ENCODE measurements at regions not wholly inside any gene's neighbourhood (a gene's known extent, or its start where the extent isn't known, plus 50 kb on each side); places are given as distances from the start of the nearest gene placed in this dataset.

DNA sequence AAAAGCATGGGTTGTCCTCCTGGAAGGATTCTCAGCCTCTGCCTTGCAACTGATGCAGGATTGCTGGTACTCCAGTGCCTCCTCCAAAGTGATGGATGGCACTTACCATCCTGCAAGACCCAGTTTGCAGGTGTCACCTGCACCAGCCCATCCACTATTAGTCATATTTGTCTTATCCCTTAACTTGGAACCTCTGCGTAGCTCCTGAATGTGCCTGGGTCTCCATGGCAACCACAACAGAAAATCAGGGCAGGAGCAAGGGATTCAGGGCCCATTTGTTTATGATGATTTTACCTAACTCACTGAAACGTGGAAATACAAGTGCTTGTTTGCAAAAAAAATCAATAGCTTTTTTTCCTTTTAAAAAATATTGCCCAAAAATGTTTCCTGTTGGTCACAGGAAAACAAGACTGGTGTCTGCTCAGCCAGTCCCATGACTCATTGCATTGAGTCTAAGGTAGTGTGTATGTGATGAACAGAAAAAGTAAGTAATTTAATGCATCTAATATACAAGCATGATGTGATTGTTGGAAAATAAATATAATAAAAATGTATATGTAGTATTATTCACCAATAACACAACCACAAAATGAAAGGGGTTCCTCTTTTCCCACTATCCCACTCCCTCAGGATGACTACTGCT lies 1196.3 kb upstream of the TMEM132C start:
- no peak for DNase-seq (ENCODE audit: low spot score)

DNA sequence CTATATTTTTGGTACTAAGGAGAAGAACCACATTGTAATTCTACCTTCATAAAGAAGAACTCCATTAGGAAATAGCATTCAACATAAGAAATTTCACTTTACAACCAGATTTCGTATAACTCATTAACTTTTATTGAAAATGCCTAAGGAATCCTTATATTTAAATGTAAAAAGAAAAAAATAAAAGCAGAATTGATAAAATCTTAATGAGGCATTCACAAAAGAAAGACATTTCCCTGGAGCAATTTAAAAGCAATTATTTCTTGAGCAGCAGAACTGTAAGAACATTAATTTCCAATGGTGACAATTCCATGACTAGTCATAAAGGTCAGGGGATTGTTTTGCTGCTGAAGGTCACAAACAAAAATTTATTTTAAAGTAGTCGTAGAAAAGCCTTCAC lies 1192.8 kb upstream of the TMEM132C start:
- no peak for DNase-seq (ENCODE audit: low spot score)

DNA sequence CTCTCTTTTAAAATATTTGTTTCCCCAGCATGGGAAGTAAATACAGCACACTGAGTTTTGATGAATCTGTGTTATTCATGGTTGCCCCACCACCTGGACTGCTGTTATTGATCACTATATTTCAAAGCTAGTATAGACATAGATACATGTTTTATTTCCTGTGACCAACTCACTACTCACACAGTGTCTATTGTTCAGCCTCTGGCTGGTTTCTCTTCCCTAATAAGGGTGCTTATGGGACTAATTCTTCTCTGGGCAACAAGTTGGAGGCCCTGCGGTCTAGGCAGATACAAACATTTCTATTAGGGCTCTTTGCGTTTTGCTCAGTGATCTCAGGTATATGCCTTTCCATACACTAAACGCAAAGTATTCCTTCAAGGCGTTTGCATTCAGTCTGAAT lies 1191.0 kb upstream of the TMEM132C start:
- no peak for DNase-seq (ENCODE audit: low spot score)

DNA sequence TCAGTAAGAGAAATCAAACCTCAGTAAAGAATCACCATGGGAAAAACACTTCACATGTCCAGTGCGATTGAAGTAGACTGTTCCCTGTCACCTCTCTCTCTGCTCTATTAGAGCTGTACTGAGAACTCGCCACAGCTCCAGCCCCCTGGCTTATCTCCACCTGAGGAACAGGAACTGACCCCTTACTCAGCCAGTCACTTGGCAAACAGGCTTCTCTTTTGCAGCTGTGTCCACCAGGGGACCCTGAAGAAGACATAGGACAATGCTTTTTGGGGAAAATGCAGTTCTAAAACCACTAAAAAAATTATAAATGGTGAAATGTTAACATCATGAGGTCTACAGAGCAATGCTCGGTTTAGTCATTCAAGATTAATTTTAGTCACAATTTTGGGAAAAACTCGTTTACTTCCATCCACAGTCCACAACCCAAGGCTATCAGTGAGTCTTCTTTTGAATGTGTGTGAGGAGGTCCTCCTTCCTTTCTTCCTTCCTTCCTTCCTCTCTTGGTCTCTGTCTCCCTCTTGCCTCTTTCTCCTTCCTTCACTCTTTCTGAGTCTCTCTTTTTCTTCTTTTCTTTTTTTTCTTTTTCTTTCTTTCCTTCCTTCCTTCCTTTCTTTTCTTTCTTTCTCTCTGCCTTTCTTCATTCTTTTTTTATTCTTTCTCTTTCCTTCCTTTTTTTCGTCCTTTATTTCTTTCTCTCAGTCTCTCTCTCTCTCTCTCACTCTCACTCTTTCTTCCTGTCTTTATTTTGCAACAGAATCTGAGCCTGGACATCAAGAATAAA lies 1189.5 kb upstream of the TMEM132C start:
- no peak for DNase-seq (ENCODE audit: low spot score)

DNA sequence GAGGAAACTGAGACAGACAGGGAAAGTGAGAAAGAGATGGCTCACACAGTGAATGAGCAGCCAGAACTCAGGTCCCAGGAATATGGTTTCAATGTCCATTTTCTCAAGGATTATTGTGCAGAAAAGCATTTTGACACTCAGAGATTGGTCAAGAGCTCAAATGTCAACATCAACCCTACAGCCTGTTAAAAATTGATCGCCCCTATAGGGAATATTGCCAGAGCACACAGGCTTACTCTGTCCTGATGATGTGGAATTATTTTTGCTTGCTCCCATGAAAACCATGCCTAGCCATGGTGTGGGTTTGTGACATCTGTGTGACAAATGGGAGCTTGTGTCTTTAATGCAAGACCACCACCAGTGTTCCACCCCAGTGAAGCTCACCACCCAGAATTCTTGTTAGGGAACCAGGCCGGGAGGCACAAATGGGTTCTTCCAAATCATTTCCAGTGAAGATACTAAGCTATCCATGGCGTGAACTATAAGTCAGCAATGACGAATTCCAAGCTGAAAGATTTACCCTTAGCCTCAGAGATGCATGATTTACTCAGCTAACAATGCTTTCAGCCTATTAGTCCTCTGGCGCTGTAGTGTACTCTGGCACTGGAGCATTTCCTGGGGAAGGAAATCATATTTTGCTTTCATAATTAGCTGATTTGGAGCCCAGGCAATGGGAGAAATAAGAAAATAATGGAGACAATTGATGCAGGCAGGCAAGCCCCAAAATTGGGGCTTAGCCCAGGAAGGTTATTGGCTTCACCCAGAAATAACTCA lies 1188.2 kb upstream of the TMEM132C start:
- DNase-seq (ENCODE audit: low spot score), result no peak

DNA sequence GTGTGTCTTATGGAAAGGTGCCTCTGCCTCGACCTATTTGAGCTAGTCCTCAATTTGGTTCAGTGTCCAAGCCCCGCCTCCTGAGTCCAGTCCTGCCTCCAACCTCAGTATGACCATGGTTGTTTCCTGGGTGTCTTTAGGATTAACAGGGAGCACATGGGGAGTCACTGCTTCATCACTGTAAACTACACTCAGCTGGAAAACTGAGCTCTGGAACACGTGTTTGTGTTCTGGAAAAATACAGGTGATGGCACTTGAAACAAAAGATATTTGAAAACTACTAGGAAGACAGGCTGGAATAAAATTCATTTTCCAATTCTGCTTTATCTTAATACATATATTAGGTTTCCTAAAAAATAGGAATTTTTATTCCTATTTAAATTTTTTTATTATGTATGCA lies 1187.3 kb upstream of the TMEM132C start:
- no peak for DNase-seq (ENCODE audit: low spot score)

DNA sequence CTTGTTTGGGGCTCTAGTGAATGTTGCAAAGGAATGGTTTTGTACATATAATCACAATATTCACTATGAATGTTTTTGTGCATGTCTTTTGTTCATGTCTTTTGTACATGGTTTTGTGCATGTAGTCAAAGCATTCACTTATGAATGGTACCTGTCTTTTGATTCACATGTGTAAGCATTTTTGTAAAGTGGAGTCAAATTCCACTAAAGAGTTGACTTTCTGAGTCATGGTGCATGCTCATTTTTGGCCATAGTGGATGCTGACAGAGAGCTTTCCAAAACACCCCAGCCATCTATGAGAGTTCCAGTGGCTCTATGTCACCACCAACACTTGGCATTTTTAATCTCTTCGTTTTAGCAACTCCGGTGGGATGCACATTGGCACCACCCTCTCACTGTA lies 1185.9 kb upstream of the TMEM132C start:
- DNase-seq (ENCODE audit: low spot score), result no peak

DNA sequence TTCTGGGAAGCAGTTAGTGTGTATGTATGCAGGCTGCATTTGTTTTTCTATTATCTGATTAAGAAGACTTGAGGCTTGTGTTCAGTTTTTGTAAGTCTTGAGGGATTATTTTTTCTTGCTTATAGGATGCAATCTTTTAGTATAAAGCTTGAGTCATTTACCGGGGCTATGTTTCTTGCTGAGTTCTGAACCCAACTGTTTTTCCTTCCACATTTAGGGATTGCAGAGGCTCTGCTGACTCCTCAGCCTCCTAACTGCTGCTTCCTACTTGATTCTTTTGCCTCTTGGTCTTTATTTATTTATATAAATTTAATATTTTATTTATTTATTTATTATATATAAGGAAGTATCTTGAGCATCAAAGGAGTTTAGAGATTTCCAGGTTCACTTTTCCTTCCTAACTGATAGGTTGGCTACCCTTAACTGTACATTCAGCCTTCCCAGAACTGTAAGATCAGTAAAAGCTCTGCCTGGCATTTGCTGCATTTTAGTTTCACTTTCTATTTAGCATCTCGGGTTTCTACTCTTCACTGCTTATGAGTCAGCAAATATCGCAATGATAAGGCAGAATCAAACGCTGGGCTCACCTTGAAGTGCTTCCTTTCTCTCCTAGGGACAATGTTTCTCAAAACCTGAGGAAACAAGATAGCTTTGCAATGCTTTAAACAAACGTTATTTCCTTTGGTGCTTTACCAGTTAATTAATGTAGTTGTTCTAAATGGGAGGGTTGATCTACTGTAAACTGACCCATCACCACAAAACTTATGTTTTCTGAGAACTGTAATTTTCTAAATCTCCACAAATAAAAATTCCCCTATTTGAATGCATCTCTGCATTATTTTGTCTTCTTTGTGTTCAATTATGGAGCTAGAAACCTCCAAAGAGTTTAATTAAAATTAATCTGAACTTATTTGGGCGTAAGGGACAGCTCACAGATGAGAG lies 1183.7 kb upstream of the TMEM132C start:
- peak; percentile 7 for DNase-seq (ENCODE audit: low spot score)

DNA sequence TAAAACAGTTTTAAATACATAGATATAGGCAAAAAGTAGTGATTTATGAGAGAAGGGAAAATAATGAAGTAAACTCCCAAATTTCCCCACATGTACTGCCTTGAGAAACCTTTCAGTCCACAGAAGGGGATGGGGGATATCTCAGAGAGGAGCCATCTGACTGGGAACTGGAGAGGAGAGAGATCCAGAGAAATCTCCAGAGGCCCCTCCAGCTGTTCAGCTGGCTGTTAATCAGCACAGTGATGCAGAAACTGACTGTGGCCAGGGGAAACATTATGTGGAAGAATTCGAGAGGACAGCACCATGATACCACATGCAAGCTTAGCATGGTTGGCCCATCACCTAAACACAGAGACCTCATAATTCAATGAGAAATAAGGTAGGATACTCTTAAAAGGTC lies 1165.9 kb upstream of the TMEM132C start:
- no peak for DNase-seq (ENCODE audit: low spot score)

DNA sequence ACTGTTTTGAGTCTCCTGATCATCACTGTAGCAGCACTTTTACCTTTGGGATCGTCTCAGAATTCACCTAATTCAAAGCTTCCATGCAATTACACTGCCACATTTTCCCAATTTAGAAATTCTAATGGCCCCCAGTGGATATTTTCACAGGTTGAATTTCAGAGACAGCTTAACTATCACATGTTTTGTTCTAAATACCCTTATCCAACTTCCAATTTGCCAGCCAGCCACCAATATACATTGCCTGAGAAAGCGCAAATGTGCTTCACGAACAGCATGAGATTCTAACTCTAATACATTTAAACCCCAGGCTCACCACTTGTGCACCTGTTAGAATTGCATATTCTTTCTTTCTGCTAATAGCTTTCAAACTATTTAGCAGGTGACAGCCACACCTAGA lies 1160.9 kb upstream of the TMEM132C start:
- no peak for DNase-seq (ENCODE audit: low spot score)

DNA sequence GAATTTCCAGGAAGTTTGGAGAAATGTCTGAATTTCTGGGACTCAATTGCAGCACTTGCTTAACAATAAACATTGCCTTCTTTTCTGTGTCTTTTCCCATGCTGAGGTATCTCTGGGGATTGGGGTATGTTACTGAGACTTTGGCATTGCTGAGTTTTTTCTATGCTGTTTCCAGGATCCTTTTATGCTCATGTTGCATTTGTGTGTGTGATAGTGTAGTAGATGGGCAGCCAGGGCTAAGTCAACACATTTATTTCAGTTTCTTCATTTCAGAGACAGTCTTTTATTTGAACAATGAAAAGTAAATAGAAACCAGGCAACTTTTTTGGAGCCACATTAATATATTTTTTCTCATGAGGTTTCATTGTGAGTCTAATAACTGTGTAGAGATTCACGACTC lies 1160.3 kb upstream of the TMEM132C start:
- DNase-seq (ENCODE audit: low spot score), result no peak

DNA sequence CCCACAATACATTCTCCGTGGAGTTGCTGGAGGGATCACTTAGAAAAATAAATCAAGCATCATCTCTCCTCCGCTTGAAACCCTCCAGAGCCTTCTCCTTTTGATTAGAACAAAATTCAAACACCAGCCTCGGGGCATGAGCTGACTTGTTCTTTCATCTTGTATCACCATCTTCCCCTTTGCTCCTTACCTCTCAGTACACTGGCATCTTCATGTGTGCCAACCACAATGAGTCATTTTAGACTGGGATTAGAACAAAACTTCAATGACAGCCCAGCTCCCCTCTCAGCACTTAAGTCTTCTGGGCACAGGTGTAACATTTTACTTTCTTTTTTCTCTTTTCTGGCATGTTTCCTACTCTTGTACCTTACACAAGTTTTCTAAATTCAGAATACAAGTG lies 1159.2 kb upstream of the TMEM132C start:
- no peak for DNase-seq (ENCODE audit: low spot score)

DNA sequence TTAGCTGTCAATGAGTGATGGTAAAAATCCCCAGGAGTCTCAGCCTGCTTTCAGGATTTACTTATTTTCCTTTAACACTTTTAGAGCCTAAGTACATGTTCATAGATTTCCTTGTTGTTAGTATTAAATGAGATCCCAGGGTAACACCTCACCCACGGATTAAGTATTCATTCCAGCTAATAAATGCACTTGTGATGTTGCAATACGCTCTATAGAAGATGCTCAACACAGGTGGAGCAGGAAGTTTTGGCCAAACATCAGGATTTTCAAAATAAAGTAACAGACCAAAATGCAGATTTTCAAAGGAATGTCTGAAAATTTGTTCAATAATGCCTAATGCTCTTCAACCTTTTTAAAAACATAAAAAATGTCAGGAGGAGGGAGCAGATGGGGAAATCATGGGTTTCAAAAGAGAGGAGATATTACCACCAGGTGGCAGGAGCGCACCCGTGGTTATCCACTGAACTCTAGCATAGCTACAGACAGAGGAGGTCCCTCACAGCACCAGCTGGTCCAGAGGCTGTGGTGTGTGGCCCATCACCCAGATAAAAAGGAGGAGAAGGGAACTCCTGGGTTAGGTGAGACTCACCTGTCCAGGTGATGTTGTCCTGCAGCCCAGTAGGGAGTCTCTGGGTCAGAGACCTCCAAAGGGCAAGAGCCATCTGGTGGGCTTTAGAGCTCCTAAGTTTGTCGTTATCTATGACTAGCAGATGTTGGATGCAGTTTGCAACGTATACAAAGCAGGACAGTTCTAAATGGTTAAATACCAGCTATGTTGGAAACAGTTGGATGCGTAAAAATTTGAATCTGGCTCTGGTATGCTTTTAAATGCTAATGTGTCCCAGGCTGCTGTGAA lies 1158.4 kb upstream of the TMEM132C start:
- DNase-seq (ENCODE audit: low spot score), result peak; percentile 64

DNA sequence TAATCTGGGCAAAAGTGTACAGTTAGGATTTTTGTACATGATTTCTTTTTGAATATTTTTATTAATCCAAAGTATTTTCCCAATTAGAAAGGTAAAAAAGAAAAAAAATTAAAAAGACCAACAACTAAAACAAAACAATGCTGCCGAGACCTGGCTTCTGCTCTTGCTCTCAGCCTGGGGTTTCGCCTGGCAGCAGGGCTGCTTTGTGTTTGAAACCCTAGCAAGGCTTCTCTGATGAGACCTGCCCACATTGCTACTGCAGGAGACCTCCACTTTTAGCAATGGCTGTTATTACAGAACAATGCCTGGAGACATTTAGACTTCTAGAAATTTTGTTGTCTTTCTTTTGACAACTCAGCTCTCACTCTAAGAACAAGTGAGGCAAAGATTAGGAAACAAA lies 1153.0 kb upstream of the TMEM132C start:
- DNase-seq (ENCODE audit: low spot score), result no peak

DNA sequence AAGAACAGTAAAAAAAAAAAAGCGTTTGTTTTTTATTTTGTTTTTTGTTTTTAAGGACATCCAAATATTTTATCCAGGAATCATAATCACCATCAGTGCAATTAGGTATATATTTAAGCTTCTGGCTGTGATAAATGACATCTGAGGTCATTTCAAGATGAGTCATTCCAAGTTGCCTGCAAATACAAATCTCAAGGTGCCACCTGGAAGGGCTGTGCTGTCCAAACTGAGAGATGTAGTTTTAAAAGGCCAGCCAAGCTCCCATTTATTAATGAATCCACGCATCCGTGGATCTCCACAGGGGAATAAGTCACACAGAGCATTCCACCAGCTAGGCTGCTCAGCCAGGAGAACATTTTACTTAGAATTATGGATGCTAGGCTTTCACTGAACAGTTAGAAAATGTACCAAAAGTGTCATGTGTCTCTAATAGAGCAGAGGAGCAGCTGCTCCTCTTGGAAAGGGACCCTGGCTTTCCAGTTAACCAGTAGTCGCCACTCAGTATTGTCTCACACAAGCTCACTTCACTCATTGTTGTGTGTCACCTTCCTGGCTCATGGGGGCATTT lies 1151.4 kb upstream of the TMEM132C start:
- DNase-seq (ENCODE audit: low spot score), result no peak

DNA sequence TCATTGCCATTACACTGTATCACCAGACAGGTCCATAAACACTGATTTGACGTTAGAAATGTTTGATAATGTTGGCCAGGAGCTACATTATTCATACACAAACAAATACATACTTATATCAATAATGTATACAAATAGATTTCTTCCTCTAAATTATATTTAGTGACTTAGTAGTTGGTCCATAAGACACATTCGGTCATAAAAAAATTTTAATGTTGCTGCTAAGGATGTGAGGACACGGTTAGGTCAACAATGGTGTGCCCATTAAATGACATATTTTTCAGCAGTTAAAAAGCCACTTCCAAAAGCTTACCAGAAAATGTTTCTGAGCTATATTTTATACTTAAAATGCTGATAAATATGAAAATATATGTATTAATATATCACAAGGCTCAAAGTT lies 1148.7 kb upstream of the TMEM132C start:
- no peak for DNase-seq (ENCODE audit: low spot score)

DNA sequence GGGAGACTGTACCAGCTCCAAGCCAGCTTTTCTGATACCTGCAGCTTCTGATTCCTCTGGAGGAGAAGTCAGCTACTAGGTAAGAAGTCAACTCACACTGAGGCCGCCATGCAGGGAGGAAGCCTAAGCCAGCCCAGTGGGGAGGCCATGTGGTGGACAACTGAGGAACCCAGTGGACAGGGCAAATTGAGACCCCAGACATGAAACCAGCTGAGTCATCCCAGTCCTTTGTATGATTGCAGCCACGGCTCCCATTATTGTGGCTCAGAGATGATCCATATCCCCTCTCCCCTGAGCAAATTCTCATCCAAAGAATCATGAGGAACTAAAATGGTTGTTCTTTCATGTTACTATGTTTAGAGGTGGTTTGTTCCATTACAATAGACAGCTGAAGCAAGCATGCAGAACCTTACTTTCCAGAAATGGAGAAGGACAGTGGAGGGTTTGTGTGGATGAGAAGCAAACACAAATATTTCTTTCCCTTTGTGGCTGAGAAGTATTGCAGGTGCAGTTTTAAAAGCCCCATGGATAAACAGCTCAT lies 1147.3 kb upstream of the TMEM132C start:
- no peak for DNase-seq (ENCODE audit: low spot score)

DNA sequence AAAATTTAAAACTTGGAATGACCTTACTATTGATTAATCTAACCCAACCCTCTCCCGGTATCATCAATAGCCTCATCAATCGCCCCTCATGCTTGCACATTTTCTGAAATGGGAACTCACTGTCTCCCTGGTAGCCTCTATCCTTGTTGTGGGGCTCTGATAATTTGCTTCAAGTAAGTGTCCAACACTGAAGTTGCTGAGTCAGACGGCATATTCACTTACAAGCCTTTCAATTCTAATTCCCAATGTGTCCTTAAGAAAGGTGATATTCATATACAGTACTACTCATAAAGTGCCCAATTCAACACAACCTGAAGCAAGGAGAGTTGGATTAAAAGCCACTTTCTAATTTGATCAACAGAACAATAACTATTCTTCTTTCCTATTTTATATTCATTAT lies 1146.1 kb upstream of the TMEM132C start:
- DNase-seq (ENCODE audit: low spot score), result no peak

DNA sequence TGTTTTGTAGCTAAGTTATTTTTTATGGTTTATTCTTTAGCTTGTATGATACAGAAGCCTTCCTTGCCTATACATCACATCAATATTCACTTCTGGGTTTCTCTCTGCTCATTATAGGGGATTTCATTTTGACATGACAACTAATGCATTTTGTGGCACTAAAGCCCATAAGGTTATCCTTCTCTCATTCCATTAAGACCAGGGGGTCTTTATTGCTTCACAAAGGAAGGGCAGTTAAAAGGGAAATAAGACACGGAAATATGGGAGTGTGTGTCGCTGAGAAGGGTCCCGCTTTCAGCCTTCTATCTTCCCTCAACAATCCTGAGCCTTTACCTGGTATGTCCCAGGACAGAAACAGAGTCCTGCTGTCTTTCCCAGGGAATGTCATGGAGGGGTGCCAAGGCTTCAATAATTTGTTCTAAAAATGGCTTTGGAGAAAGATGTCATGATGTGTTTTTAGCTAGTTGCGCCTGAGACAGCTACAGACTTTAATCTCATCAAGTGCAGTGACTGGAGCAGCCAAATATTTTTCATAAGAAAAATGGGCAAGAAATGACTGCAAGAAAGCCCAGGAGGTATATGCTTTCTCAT lies 1145.4 kb upstream of the TMEM132C start:
- no peak for DNase-seq (ENCODE audit: low spot score)
